HT-29 (cell line): ENCODE measurements at regions not wholly inside any gene's neighbourhood (a gene's known extent, or its start where the extent isn't known, plus 50 kb on each side); places are given as distances from the start of the nearest gene placed in this dataset.
"Not testable (repeated sequence)": the region's sequence is repeated elsewhere in the genome, so short reads cannot be mapped to it uniquely, and the experiment has no call there.

Experiments used
- DNase-seq: peaks from one replicate; pipeline ENCODE4 v3.0.0-alpha.2; 2015; ENCODE audit warnings: low spot score

GRCh38 chr1:118300808-118301207, 115.8 kb upstream of the SPAG17 start:
- DNase-seq = no peak

DNA sequence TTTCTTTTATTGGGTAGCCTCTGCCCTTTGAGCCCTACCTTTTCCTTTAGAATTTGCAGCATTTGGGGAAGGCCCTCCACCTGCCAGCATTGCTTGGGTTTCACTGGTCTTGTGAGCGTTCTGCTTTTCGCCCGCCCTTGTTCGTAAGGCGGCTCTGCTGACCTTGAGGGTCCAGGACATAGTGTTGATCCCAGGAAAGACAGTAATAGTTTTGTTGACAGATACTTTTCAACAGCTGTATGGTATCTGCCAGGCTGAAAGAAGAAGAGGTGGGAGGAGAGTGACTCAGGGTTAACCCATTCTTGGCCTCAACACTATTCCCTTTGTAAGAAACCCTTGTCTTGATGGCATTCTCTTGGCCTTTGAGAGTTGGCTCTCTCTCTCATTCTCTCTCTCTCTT, 113.4 kb upstream of the SPAG17 start:
- DNase-seq = no peak

- DNase-seq = no peak
Observed at GRCh38 chr1:118297521-118297920, 112.5 kb upstream of the SPAG17 start.

- no peak for DNase-seq
Observed at GRCh38 chr1:118294875-118295642, 110.0 kb upstream of the SPAG17 start.

DNA sequence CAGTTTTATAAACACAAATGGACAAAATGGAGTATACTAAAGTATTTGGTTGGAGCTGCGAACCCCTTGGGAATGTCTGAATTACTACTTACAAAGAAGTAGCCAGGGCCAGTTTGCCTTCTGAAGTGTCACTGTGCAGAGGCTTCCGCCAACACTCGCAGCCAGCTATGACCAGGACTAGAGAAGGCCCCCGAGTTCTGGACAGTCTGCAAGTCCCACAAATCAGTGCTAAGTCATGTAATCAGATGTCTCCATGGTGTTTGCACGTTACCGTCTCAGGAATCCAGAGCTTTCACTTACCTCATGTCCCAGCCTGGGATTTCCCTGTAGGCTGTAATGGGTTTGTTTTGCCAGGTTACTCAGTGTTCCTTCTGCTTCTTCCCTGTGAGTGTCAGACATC, 106.6 kb upstream of the SPAG17 start:
- DNase-seq = no peak

DNA sequence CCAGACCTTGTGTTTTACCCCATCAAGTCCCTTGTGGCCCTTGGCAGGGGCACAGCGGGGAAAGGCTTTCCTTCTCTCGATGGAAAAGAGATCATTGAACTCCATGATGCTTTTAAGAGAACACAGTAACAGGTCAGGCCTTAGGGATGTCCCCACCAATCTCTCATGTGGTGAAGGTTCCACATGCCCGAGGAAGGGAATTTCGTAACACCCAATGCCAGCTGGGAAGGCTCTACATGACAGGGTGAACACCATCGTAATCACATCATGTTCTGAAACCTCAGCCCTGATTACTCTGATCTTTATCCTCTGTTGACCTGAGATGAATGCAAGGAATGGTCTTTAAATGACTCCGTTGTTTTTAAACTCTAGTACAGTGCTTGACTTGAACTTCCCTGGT, 105.5 kb upstream of the SPAG17 start:
- no peak for DNase-seq

DNA sequence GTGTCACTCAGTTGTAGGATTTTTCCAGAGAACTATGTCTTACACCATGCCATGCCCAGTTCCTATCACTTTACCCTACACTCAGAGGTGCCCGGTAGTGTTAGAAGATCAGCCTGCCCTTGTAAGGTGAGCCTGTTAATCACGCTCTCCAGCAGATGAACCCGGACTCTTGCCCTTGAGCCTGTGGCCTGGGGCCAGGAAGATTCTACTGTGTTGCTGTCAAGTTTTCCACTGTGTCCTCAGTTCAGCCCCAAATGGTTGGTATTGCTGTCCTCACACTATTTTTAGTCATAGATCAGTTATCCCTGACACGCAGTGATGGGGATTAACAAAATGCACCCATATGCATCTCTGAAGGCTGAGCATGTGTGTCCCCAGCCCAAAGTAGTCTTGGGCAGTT, 105.0 kb upstream of the SPAG17 start:
- DNase-seq = no peak

GRCh38 chr1:118280656-118281055, 95.6 kb upstream of the SPAG17 start:
- DNase-seq = not testable (repeated sequence)

- DNase-seq = no peak
Observed at GRCh38 chr1:118275472-118276115, 90.6 kb upstream of the SPAG17 start.

DNA sequence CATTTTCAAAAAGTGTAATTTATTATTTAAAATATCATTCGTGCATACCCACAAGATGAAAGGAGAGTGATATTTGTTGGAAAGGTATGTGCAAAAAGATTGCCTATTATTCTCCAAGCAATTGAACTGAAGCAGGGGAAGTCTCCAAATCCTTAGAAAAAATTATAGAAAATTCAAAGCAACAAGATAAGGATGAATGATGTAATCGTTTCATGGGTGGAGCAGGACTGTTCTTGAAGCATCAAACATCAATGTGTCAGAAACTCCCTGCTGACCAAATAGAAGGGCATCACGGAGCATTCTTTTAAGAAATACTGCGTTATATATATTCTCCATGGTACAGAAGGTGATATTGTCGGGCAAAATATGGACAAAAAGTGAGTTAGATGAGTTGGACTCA, 87.9 kb upstream of the SPAG17 start:
- no peak for DNase-seq

GRCh38 chr1:118271883-118272282, 86.9 kb upstream of the SPAG17 start:
- DNase-seq = no peak

DNA sequence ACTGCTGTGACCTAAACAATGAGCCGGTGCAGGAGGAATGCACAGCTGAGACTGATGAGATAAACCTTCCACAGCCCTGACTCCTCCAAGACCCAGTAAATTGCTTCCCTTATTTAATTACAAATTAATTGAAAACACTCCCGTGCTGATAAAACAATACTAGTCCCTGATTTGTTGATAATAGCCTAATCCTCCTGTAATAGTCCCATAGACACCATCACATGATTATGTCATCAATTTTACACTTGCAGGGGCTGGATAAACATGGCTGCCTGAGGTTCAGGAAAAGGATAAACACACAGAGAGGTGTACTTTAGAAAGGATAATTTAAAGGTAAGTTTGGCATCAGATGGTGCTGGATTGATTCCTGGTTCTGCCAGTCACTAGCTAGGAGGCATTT, 84.6 kb upstream of the SPAG17 start:
- DNase-seq = no peak

DNA sequence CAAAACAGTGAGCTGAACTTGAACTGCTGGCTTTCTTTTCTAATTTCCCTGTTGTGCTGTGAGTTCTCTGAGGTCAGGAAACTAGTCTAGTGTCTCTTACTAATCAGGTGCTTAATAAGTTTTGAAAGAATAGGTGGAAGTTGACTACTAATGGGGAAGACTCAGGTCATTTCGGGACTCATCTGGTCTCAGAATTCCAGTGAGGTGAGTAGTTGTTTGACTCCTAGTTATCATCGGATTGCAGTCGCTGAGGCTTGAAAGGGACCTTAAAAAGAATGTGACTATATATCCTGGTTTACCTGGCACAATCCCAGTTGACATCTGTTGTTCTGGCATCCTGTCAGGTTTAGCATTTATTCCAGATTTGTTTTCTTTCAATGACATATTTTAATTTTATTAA, 81.4 kb upstream of the SPAG17 start:
- DNase-seq = no peak

- peak; percentile 23 for DNase-seq
Observed at GRCh38 chr1:118264343-118264742, 79.3 kb upstream of the SPAG17 start.

DNA sequence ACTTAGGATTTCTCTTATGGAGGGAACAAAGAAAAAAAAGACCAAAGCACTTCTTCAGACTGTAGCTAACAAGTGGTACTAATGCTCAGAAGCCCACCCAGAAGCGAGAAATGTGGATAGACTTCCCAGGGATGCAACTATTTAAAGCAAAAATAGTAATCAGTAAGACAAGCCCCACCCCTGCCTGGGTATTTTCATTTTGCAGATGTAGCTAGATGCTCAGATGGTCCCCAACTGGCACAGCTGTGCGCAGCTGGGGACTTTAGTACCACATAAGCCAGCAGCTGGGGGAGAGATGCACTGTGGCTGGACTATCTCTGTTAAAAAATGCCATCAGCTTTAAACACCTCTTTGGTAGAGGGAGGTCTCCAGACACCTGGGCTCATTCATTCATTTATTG, 77.8 kb upstream of the SPAG17 start:
- no peak for DNase-seq

DNA sequence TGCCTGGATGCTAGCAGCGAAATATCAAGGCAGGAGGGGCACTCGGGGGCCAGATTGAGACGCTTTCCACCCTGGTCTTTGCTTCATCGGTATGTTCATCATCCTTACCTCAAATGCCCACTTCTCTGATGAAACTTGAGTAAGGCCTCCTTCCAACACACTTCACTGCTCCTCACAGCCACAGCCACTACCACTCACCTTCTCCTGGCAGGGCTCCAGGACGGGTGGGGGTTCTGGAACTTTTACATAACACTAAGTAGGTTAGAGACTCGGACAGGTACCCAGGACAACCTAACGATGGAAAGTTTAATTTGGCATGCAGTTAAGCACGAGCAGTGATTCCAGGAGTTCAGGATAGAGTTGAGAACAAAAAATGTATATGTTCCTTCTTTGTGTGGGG, 73.9 kb upstream of the SPAG17 start:
- no peak for DNase-seq

DNA sequence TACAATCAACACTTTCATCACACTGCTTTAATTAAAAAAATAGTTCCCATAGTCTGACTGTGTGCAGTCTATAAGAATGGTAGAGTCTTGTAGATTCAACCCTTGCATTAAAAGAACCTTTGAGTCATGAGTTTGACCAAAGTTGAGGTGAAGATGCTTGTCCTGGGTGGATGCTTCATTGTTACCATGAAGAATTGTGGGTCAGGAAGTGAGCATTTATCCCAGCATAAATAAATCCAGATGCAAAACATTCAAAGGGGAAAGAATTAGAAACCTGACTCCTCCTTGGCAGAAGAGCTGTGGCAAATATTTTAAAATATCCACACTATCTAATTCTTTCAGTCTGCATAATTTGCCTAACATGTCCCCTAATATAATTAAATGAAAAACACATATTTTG, 72.9 kb upstream of the SPAG17 start:
- DNase-seq = no peak

DNA sequence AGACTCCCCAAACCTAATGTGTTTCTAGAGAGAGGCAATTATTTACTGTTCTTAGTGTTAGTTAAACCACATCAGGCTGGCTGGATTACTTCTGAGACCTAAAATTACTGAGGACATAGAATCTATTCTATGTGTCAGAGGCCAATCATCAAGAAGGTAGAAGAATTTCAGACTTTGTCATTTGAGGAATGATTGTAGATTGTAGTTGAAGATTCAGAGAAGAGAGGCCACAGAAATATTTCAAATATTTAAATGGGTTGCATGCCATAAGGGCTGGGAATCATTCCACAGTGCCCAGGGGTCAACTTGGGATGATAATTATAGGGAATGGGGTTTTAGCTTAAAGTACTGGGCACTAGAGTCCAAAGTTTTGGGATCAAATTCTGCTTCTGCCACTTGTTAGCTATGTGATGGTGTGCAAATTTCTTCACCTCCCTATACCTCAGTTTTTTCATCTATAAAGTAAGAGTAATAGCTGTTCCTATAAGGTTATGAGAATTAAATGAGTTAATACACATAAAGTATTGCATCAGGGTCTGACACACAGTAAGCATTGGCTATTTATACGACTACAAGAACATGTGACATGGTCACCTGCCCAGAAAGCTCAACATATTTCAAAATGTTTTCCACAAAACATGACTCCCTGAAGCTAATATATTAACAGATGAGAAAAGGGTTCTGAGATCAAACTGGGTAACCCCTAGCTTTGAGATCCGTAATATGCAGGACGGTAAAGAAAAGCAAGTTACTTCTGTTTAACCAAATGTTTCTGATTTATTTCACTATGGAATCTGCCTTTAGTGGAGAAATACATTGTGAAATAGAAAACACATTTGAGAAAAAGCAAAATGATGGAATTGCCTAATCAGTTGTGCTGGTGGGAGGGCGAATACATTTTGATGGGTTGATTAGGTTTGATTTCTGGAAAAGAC, 69.7 kb upstream of the SPAG17 start:
- DNase-seq = no peak

DNA sequence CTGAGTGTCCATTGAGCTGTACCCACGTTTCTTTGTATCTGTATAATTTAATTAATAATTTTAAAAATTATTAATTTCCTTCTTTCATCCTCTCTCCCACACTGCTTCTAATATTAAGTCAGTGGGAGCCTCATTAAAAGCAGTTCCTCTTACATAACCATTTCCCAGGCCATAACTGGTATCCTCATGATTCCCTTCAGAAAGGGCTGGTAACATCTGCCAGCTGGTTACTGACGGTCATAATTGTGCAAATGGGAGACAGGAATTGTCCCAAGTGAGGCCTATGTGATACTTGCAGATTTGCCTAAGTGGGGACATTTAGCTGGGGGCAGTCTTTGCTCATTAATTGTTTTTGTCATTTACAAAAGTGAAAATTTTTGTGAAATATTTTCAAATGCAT, 69.0 kb upstream of the SPAG17 start:
- DNase-seq = no peak

DNA sequence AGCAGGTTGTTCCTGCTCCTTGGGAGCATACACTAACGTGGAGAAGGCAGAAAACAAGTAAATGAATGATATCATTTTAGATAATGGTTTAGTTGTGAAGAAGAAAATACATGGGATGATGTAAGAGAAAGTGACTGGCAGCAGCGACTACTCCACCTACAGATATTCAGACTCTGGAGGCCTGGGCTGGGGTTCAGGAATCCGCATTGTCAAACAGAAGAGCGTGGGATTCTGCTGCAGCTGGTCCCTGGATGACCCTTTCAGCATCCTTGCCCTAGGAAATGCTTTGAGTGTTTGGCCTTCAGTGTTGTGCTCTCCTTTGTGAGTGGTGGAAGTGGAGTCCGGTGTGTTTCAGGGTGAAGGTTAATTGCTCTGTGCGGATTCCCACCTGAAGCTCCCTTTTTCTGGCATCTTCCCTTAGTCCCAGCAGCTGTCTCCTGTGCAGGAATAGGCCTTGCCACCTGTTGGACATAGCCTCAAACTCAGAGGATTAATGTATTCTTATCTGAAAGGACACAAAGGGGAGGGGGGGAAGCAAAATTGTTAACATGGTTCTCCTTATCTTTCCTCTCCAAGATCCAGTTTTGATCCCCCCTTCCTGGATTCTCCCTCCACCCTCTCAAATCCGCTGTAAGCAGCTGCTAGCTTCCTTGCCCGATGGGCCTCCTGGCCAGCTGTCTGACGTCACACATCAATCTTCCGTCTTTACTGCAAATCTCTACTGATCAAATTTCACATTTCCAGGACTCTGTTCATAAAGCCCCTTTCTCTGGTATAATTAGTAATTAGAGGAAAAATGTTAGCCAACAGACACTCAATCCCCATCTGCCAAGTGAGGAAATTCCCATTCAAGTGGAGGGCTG, 68.3 kb upstream of the SPAG17 start:
- no peak for DNase-seq

DNA sequence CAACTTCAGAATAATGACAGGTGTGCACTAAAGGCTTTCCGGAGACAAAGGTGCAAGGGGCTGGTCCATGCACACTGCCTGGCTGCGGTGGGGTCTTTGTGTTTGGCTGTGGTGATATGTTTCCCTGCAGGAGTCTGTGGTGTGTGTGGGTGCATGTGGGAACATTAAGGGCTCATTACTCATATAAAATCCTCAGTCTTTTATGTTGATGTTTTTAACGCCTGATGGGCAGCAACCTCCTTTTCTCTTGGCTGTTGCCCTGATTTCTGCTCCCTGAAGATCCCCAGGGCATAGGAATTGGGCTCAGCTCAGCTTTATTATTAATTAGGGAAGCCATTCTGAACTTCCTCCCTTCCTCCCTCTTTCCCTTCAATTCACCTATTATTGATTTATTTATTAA, 67.6 kb upstream of the SPAG17 start:
- no peak for DNase-seq
